ENCODE measurements at regions not wholly inside any gene's neighbourhood (a gene's known extent, or its start where the extent isn't known, plus 50 kb on each side); places are given as distances from the start of the nearest gene placed in this dataset.

DNA sequence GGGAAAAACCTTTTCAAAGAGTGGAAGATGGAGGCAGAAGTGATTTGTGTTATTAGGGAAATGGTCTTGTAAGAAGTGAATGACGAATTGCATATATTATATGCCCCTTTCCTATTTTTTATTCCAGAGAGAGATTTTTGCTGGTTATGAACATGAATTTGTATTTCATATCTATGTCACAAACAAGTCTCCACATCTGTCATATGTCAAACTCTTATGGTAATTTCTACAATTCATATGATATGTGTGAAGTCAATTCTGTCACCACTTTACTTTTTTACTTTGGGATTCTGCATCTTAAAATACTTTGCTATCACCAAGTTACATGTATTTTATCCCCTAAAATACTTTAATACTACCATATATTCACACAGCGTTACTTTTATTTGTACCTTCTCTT, 594.2 kb upstream of the ARPP21 start:
- WGBS, result 98% methylated on average over 1 of the region's 2 CpGs
- Histone ChIP-seq H3K36me3 (ENCODE audit: insufficient read depth, low read length) (no peaks in the 10 kb centered on the region), H3K4me1 (ENCODE audit: insufficient read depth, low read length) (no peaks in the 10 kb centered on the region)

DNA sequence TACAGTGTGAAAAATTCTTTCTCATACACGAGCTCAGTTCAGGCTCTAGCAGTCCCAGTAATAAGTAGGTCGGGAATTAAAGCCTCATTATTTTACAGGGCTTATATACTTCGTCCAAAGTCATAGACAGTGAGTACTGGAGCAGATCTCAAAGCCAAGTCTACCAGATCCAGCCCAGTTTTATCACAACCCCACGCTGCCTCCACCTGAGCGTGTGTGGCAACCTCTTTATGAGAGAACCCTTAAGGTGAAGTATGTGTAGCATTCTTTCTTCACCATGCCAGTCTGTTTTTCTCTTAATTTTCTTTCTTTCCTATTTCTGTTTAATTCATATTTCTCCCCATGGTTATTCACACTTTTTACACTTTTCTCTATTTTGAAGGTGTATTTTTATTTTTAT, 574.6 kb upstream of the ARPP21 start:
- H3K9me3 ChIP-seq (ENCODE audit: insufficient read depth, low read depth, low read length), result no peaks in the 10 kb centered on the region
- no peak overlapping the region for H3K27ac ChIP-seq (ENCODE audit: low read depth, low read length)
- no peaks in the 10 kb centered on the region for H3K4me1 ChIP-seq (ENCODE audit: insufficient read depth, low read length)
- H3K36me3 ChIP-seq (ENCODE audit: insufficient read depth, low read length), result no peaks in the 10 kb centered on the region
- no peak overlapping the region for H3K4me3 ChIP-seq (ENCODE audit: low read length)
- H3K9ac ChIP-seq (ENCODE audit: low read depth, low read length), result no peak overlapping the region
- no peaks in the 10 kb centered on the region for H3K27me3 ChIP-seq (ENCODE audit: insufficient read depth, low read length)
- 94% methylated on average over 5 of the region's 5 CpGs for WGBS

More for the DNA sequence above, 594.2 kb upstream of the ARPP21 start:
- H3K9me3 ChIP-seq (ENCODE audit: insufficient read depth, low read depth, low read length), result no peaks in the 10 kb centered on the region
- no peak overlapping the region for H3K9ac ChIP-seq (ENCODE audit: low read depth, low read length)
- no peak overlapping the region for H3K27ac ChIP-seq (ENCODE audit: low read depth, low read length)
- no peak overlapping the region for H3K4me3 ChIP-seq (ENCODE audit: low read length)
- H3K27me3 ChIP-seq (ENCODE audit: insufficient read depth, low read length), result no peaks in the 10 kb centered on the region

DNA sequence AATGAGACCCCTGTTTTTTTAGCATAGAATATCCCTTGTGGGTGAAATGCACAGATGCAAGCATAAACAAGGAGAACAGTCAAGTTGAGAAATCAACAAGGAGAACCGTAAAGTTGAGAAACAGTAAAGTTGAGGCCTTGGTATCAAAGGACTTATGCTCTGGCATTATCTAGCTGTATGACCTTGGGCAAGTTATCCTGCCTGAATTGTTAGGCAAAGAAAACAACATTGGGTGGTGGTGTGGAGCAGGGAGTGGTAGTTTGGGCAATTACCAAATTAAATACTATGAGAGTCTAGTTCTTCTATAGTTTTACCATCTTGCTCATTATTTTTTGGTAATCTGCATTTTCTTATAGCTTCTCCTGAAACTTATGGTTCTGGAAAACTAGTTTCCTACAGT, 573.4 kb upstream of the ARPP21 start:
- 92% methylated on average over 1 of the region's 1 CpG for WGBS
- no peaks in the 10 kb centered on the region for H3K27me3 ChIP-seq (ENCODE audit: insufficient read depth, low read length)
- H3K4me3 ChIP-seq (ENCODE audit: low read length), result no peak overlapping the region
- H3K9ac ChIP-seq (ENCODE audit: low read depth, low read length), result no peak overlapping the region
- H3K4me1 ChIP-seq (ENCODE audit: insufficient read depth, low read length), result no peaks in the 10 kb centered on the region
- H3K36me3 ChIP-seq (ENCODE audit: insufficient read depth, low read length), result no peaks in the 10 kb centered on the region
- no peak overlapping the region for H3K27ac ChIP-seq (ENCODE audit: low read depth, low read length)
- H3K9me3 ChIP-seq (ENCODE audit: insufficient read depth, low read depth, low read length), result no peaks in the 10 kb centered on the region

DNA sequence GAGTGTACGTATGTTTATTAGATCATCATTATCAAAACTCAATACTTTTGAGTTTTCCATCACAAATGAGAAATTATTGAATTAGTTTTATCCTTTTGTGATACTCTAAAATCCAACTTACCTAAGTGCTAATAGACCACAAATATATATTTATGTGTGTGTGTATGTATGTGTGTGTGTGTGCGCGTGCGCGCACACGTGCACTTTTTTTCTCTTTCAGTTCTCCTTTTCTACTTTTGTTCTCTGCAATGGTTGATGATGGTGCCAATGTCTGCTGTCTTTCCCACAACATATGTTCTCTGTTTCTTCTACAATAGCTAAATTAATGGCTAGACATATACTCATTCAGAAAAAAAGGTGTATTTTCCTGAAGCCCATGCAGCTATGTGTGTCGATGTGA, 571.6 kb upstream of the ARPP21 start:
- no peaks in the 10 kb centered on the region for H3K27me3 ChIP-seq (ENCODE audit: insufficient read depth, low read length)
- H3K4me3 ChIP-seq (ENCODE audit: low read length), result no peak overlapping the region
- no peaks in the 10 kb centered on the region for H3K9me3 ChIP-seq (ENCODE audit: insufficient read depth, low read depth, low read length)
- H3K9ac ChIP-seq (ENCODE audit: low read depth, low read length), result no peak overlapping the region
- no peak overlapping the region for H3K27ac ChIP-seq (ENCODE audit: low read depth, low read length)
- H3K36me3 ChIP-seq (ENCODE audit: insufficient read depth, low read length), result no peaks in the 10 kb centered on the region
- 100% methylated on average over 4 of the region's 7 CpGs for WGBS
- no peaks in the 10 kb centered on the region for H3K4me1 ChIP-seq (ENCODE audit: insufficient read depth, low read length)

DNA sequence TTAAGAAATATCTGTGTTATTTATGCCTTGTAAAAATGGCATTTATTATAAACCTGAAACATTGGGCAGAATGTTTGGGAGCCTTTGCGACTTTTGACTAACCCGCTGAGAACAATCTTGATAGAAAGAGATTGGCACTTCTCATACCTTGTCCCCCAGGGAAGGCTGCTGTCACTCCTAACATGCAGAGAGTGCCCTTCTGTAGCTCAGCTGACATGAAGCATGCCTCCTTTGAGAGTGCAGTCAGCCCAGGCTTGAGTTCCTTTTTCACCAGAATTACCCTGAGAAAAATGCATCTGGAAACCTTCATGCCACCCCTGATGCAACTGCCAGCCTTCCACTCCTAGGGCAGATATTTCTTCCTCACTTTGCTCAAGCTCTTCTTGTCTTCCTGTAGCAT, 569.2 kb upstream of the ARPP21 start:
- Histone ChIP-seq H3K4me1 (ENCODE audit: insufficient read depth, low read length) (no peaks in the 10 kb centered on the region), H3K27ac (ENCODE audit: low read depth, low read length) (no peak overlapping the region), H3K27me3 (ENCODE audit: insufficient read depth, low read length) (no peaks in the 10 kb centered on the region), H3K36me3 (ENCODE audit: insufficient read depth, low read length) (no peaks in the 10 kb centered on the region), H3K9me3 (ENCODE audit: insufficient read depth, low read depth, low read length) (no peaks in the 10 kb centered on the region), H3K9ac (ENCODE audit: low read depth, low read length) (no peak overlapping the region), H3K4me3 (ENCODE audit: low read length) (no peak overlapping the region)
- WGBS, result 93% methylated on average over 2 of the region's 2 CpGs

DNA sequence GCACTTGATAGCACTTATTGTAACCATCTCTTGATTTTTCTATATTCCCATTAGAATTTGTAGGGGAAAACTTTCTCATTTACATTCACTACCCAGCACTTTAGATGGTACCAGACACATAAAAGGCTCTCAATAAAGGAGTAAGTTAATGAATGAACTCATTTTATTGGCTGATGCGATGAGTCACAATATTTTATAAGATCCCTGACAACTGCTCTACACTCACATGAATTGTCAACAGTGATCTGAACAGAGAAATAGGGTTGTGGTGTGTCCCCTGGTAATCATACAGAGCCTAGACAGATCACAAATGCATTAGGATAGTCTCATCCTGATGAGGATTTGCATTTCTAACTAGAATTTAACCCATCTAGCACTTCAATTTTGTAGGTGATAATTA, 567.6 kb upstream of the ARPP21 start:
- H3K4me1 ChIP-seq (ENCODE audit: insufficient read depth, low read length), result no peaks in the 10 kb centered on the region
- no peak overlapping the region for H3K4me3 ChIP-seq (ENCODE audit: low read length)
- H3K9ac ChIP-seq (ENCODE audit: low read depth, low read length), result no peak overlapping the region
- H3K27ac ChIP-seq (ENCODE audit: low read depth, low read length), result no peak overlapping the region
- H3K36me3 ChIP-seq (ENCODE audit: insufficient read depth, low read length), result no peaks in the 10 kb centered on the region
- H3K27me3 ChIP-seq (ENCODE audit: insufficient read depth, low read length), result no peaks in the 10 kb centered on the region
- WGBS, result 100% methylated on average over 1 of the region's 1 CpG
- no peaks in the 10 kb centered on the region for H3K9me3 ChIP-seq (ENCODE audit: insufficient read depth, low read depth, low read length)

DNA sequence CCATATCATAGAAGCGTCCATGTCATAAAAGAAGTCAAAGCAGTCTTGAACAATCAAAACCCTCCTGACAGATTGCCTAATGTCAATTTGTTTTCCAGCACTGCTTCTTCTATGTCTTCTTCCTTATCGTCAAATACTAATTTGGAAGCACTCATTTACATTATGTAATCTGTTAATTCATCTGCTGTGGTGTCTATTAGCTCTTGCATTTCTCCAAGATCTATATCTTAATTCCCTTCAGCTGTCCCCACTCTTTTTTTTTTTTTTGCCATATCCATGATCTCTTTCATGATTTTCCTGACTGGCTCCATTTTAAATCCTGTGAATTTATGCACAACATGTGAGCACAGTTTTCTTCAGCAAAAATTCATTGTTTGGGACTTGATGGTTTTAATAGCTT, 560.5 kb upstream of the ARPP21 start:
- Histone ChIP-seq H3K27me3 (ENCODE audit: insufficient read depth, low read length) (no peaks in the 10 kb centered on the region), H3K4me1 (ENCODE audit: insufficient read depth, low read length) (no peaks in the 10 kb centered on the region), H3K9me3 (ENCODE audit: insufficient read depth, low read depth, low read length) (no peaks in the 10 kb centered on the region), H3K9ac (ENCODE audit: low read depth, low read length) (no peak overlapping the region), H3K36me3 (ENCODE audit: insufficient read depth, low read length) (no peaks in the 10 kb centered on the region), H3K4me3 (ENCODE audit: low read length) (no peak overlapping the region), H3K27ac (ENCODE audit: low read depth, low read length) (no peak overlapping the region)
- 77% methylated on average over 2 of the region's 2 CpGs for WGBS

DNA sequence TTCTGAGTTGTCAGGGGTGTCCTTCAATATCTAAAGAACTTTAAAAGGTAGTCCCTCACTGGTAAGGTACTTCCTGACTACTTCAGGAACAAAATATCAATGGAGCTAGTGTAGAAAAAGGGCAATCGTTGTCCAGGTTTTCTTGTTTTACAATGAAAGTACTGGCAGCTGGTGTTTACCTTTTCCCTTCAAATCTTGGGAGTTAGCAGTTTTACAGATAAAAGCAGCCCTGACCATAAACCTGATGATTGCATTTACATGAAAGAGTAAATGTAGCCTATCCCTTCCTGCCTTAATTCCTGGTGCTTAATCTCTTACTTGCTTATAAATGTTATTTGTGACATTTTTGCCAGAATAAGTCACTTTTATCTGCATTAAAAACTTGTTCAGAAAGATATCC, 559.9 kb upstream of the ARPP21 start:
- 92% methylated on average over 1 of the region's 1 CpG for WGBS
- H3K4me3 ChIP-seq (ENCODE audit: low read length), result no peak overlapping the region
- no peaks in the 10 kb centered on the region for H3K4me1 ChIP-seq (ENCODE audit: insufficient read depth, low read length)
- H3K9me3 ChIP-seq (ENCODE audit: insufficient read depth, low read depth, low read length), result no peaks in the 10 kb centered on the region
- H3K27ac ChIP-seq (ENCODE audit: low read depth, low read length), result no peak overlapping the region
- no peaks in the 10 kb centered on the region for H3K36me3 ChIP-seq (ENCODE audit: insufficient read depth, low read length)
- H3K27me3 ChIP-seq (ENCODE audit: insufficient read depth, low read length), result no peaks in the 10 kb centered on the region
- no peak overlapping the region for H3K9ac ChIP-seq (ENCODE audit: low read depth, low read length)

DNA sequence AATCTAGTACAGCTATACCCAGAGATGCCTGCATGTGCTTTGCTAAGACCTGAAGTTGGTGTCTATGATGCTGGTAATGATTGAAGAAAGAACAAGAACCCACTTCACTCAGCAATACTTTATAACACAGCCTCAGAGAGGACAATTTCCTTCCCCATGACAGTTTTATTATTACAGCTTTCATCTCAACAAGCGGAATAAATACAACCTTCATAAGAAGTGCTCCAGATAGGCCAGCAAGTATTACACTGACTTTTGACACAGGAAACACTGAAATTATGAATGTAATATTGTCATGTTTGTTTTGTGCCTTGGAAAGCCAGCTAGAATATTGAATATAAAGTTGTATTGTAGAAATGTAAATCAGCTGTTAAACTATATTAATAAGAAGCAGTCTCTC, 557.4 kb upstream of the ARPP21 start:
- H3K4me1 ChIP-seq (ENCODE audit: insufficient read depth, low read length), result no peaks in the 10 kb centered on the region
- WGBS, result 100% methylated on average over 1 of the region's 1 CpG
- H3K27me3 ChIP-seq (ENCODE audit: insufficient read depth, low read length), result no peaks in the 10 kb centered on the region

DNA sequence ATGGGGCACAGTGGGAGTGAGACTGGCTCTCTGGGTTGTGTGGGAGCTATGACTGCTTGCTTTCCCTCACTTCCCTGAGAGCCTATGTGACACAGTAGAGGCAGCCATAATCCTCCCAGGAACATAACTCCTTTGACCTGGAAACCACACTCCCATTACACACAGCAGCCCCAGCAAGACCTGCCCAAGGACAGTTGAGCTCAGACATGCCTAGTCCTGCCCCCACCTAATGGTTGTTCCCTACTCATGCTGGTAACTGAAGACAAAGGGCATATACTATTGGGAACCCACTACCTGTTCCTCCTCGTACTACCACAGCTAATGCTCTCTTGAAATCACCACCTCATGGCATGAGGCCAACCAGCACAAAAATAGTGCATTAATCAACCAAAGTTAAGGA, 550.4 kb upstream of the ARPP21 start:
- Histone ChIP-seq H3K4me1 (ENCODE audit: insufficient read depth, low read length) (no peaks in the 10 kb centered on the region), H3K9me3 (ENCODE audit: insufficient read depth, low read depth, low read length) (peaks cover 9% of the 10 kb centered on the region), H3K27me3 (ENCODE audit: insufficient read depth, low read length) (no peaks in the 10 kb centered on the region), H3K4me3 (ENCODE audit: low read length) (no peak overlapping the region), H3K36me3 (ENCODE audit: insufficient read depth, low read length) (no peaks in the 10 kb centered on the region), H3K9ac (ENCODE audit: low read depth, low read length) (no peak overlapping the region), H3K27ac (ENCODE audit: low read depth, low read length) (no peak overlapping the region)
- WGBS, result 98% methylated on average over 1 of the region's 1 CpG

More for the DNA sequence above, 557.4 kb upstream of the ARPP21 start:
- Histone ChIP-seq H3K27ac (ENCODE audit: low read depth, low read length) (no peak overlapping the region), H3K9ac (ENCODE audit: low read depth, low read length) (no peak overlapping the region), H3K36me3 (ENCODE audit: insufficient read depth, low read length) (no peaks in the 10 kb centered on the region), H3K4me3 (ENCODE audit: low read length) (no peak overlapping the region), H3K9me3 (ENCODE audit: insufficient read depth, low read depth, low read length) (no peaks in the 10 kb centered on the region)

DNA sequence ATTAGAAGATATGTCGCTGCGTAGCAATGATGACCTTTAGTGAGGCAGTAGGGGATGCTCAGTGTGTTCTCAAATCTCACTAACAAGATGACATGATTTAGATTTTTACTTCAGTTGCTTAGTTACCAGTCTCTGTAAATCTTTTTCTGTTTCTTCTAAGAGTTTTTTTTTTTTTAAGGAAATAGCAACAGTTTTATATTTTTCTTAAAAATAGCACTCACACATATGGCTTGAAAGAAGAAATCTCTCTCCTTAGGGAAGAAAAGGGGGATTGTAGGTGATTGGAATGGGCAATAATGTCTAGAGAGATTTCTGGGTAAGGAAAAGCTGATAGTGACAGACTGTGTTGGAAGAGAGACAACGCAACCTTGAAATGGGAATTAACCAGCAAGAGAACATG, 524.6 kb upstream of the ARPP21 start:
- Histone ChIP-seq H3K27ac (ENCODE audit: low read depth, low read length) (no peak overlapping the region), H3K9me3 (ENCODE audit: insufficient read depth, low read depth, low read length) (no peaks in the 10 kb centered on the region), H3K27me3 (ENCODE audit: insufficient read depth, low read length) (no peaks in the 10 kb centered on the region), H3K4me3 (ENCODE audit: low read length) (no peak overlapping the region), H3K4me1 (ENCODE audit: insufficient read depth, low read length) (no peaks in the 10 kb centered on the region), H3K36me3 (ENCODE audit: insufficient read depth, low read length) (no peaks in the 10 kb centered on the region), H3K9ac (ENCODE audit: low read depth, low read length) (no peak overlapping the region)
- 94% methylated on average over 3 of the region's 3 CpGs for WGBS

DNA sequence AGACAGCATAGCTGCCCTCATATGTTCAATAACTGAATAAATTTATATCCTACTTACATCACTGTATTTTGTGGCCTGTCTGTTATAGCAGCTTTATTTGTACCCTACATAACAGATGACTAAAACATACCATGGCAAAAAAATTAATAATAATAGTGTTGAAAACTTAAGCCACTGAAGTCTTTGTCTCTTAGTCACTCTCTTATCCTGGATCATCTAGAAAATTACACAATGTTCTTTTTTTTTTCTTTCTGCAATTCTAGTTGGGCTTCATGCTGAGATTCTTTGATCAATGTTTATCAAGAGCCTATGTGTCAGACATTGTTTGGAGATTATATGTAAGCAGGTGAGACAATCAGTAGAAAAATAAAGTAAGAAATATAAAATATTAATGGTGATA, 519.3 kb upstream of the ARPP21 start:
- H3K27me3 ChIP-seq (ENCODE audit: insufficient read depth, low read length), result no peaks in the 10 kb centered on the region
- H3K36me3 ChIP-seq (ENCODE audit: insufficient read depth, low read length), result no peaks in the 10 kb centered on the region
- no peak overlapping the region for H3K9ac ChIP-seq (ENCODE audit: low read depth, low read length)
- H3K9me3 ChIP-seq (ENCODE audit: insufficient read depth, low read depth, low read length), result no peaks in the 10 kb centered on the region
- no peaks in the 10 kb centered on the region for H3K4me1 ChIP-seq (ENCODE audit: insufficient read depth, low read length)
- H3K27ac ChIP-seq (ENCODE audit: low read depth, low read length), result no peak overlapping the region
- H3K4me3 ChIP-seq (ENCODE audit: low read length), result no peak overlapping the region

Data from HUES64 (cell line).